Mucosa of gallbladder (tissue), 1 donor: ENCODE measurements at regions not wholly inside any gene's neighbourhood (a gene's known extent, or its start where the extent isn't known, plus 50 kb on each side); places are given as distances from the start of the nearest gene placed in this dataset.
"Not testable (repeated sequence)": the region's sequence is repeated elsewhere in the genome, so short reads cannot be mapped to it uniquely, and the experiment has no call there.

ENCODE experiments used
- DNase-seq: peaks from one replicate; pipeline ENCODE4 v3.0.0-alpha.2; 2020; ENCODE audit warnings: low spot score
- donor health status: DM: no; HTN: no; CAD: no.

- DNase-seq, result no peak
These were observed 1196.0 kb downstream of the GALC start for GRCh38 chr14:86797075-86797351.

DNA sequence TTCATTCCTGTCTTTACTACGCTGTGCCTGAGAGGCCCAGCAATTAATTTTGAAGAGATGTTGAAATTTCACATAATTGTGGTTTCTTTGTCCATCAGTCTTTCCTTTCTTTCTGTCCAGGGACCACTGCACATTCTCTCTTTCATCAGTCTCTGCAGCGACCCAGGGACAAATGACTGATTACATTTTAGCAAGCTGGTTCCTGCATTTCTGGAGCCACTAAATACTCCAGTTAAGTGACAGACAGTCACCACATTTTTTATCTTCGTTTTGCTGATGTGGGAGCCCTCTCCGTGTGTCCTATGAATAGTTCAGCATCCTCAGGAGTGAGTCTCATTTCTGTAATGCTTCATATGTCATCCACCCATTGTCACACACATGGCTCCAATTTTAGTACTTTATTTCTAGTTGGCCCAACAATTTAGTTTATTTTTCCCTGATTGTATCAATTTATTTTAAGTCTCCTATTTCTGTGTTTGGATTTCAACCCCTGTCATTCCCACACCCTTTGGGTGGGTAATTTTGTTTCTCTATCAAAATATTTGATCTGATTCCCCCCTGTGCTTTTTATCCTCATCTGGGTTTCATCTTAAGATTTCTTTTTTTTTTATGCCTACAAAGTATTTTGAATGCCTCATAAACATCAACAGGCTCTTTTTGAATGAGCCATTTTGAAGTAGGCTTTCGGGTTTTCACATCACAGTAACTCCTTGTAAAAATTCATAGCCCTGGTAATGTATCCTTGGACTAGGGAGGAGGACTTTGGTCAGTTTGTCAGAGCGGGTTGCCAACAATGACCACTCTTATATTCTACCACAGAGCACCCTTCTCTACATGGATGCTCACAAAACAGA lies 1196.5 kb downstream of the GALC start:
- DNase-seq, result no peak

- no peak for DNase-seq
These were observed 1198.3 kb downstream of the GALC start for GRCh38 chr14:86794689-86795088.

DNA sequence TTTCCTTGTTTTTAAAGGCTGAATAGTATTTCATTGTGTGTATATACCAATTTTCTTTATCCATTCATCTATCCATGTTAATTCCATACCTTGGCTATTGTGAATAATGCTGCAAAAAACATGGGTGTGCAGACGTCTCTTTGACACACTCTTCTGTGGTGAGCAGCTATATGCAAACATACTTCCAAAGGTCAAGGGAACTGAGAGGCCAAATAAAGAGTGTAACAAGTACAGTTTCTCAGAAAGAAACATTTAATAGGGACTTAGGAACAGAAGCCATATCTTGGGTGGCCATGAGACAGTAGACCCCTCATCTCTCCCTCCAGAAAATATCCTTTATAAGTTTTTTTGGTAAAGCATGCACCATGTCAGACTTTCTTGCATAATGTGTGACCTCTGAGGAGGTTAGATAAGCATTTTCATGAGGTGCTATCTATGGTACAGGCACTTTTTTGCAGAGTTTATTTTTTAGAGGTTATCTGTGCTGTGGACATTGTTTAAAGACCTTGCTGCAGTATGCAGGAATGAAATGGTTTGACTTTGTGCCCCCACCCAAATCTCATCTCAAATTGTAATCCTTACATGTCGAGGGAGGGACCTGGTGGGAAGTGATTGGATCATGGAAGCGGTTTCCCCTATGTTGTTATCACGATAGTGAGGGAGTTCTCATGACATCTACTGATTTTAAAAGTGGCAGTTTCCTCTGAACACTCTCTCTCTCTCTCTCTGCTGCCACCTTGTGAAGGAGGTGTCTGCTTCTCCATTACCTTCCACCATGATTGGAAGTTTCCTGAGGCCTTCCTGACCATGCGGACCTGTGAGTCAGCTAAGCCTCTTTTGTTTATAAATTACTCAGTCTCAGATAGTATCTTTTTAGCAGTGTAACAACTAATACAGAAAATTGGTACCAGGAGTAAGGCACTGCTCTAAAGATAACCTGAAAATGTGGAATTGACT lies 1202.3 kb downstream of the GALC start:
- DNase-seq, result no peak

DNA sequence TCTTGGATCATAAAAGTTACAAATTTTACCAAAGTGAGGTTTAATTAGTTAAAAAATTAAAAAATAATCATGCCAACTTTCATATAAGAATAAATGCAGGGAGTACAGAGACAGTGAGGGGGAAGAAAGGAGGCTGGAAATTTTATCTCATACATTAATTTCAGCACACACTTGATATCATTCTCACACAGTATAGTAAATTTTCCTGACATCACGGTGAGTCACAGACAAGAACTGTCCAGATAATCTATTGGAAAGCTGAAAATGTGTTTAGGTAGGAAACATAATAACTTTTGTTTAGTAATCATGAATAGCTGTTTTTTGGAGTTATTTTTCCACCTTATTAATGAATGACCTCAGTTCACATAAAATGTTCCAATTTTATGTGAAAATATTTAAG lies 1204.8 kb downstream of the GALC start:
- DNase-seq, result no peak

DNA sequence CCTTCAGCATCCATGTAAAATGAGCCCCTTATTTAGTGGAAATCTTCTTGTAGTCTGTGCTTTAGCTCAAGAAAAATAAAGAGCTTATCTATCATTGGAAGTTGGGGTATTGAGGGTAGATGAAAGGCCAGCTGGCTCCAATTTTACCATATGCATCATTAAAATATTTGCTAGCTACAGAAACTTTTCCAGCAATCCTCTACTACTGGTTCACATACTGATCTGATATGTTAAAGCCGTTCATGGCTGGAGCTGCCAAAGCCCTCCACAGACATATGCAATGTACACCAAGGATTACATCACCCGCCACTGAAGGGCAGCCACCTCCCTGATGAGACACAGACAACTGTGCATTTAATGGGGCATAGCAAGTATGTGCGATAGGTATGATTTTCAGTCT lies 1205.3 kb downstream of the GALC start:
- no peak for DNase-seq

GRCh38 chr14:86782092-86782580 lies 1210.8 kb downstream of the GALC start:
- no peak for DNase-seq

GRCh38 chr14:86780876-86781510 lies 1212.0 kb downstream of the GALC start:
- no peak for DNase-seq

DNA sequence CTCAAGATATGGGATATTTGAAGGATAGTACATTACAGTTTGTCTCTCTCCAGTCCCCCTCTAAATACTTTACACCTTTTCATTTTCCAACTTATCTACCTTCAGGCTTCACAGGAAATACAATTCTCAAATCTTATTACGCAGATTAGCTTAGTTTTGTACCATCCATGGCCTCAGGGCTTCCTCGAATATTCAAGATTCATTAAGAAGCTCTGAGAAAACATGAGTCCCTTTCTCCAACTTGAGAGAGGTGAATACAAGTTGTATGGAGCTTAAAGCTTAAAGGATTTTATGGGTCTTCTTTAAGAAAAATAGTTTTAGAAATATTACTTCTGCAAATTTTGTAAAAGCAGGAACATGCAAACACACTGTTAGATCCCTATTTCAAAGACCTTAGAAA lies 1212.5 kb downstream of the GALC start:
- DNase-seq, result no peak

DNA sequence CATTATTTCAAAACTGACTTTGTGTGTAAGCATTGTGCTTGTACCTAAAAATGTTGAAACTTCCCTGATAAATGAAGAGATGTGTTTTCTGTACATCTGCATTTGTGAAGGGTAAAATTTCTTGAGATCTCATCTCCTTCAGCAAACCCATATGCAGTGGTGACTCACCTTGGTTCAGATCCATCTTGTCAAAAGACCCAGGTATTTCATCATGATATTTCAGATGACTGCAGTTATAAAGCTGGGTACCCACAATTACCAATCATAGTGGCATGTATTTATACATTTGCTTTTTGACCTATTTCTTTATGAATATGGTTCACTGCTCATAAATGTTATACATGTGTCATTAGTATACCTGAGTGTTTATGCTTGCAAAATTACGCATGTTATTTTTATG lies 1213.6 kb downstream of the GALC start:
- DNase-seq, result no peak

DNA sequence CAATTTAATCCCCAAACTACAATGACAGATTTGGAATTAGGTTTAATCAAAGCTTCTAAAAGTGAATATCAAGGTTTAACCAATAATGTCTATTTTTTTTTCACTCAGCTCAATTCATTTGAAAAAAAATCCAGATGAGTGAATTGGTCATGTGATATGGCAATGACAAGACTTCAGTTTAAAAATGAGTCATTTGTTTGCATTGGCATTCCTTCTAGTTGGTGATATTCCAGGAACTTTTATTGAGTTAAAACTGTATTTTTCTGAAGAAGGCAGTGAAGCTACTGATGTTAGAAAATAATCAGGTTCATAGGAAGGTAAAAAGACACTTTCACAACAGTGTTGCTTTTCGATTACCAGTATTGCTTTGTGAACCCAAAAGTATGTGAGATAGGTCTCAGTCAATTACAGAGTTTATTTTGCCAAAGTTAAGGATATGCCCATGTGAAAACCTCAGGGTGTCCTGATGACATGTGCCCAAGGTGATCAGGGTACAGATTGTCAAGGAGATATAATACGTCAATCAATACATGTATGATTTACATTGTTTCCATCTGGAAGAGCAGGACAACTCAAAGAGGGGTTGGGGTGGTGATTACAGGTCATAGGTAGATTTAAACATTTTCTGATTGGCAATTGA lies 1214.9 kb downstream of the GALC start:
- no peak for DNase-seq

DNA sequence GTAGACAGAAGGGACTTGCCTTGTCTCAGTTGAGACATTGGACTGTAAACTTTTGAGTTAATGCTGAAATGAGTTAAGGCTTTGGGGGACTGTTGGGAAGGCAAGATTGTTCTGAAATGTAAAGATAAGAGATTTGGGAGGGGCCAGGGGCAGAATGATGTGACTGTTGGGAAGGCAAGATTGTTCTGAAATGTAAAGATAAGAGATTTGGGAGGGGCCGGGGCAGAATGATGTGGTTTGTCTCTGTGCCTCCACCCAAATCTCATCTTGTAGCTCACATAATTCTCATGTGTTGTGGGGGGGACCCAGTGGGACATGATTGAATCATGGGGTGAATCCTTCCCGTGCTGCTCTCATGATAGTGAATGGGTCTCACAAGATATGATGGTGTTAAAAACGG lies 1217.1 kb downstream of the GALC start:
- DNase-seq, result not testable (repeated sequence)

- no peak for DNase-seq
These were observed 1218.1 kb downstream of the GALC start for GRCh38 chr14:86774916-86775315.

DNA sequence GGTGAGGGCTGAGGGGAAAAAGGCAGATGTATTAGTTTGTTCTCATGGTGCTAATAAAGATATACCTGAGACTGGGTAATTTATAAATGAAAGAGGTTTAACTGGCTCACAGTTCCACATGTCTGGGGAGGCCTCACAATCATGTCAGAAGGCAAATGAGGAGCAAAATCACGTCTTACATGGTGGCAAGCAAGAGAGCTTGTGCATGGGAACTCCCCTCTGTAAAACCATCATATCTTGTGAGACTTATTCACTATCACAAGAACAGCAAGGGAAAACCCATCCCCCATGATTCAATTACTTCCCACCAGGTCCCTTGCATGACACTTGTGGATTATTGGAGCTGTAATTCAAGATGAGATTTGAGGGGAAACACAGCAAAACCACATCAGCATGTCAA lies 1220.9 kb downstream of the GALC start:
- DNase-seq, result no peak

GRCh38 chr14:86770186-86770585 lies 1222.8 kb downstream of the GALC start:
- no peak for DNase-seq

GRCh38 chr14:86766469-86766868 lies 1226.5 kb downstream of the GALC start:
- DNase-seq, result no peak

DNA sequence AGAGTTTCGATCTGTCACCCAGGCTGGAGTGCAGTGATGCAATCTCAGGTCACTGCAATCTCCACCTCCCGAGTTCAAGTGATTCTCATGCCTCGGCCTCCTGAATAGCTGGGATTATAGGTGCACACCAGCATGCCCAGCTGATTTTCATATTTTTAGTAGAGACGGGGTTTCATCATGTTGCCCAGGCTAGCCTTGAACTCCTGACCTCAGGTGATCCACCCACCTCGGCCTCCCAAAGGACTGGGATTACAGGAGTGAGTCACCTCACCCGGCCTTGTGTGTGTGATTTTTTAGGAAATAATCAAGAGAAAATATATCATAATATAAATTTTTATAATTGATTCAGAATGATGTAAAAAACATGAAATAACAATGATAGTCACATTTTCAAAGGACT lies 1231.4 kb downstream of the GALC start:
- no peak for DNase-seq

DNA sequence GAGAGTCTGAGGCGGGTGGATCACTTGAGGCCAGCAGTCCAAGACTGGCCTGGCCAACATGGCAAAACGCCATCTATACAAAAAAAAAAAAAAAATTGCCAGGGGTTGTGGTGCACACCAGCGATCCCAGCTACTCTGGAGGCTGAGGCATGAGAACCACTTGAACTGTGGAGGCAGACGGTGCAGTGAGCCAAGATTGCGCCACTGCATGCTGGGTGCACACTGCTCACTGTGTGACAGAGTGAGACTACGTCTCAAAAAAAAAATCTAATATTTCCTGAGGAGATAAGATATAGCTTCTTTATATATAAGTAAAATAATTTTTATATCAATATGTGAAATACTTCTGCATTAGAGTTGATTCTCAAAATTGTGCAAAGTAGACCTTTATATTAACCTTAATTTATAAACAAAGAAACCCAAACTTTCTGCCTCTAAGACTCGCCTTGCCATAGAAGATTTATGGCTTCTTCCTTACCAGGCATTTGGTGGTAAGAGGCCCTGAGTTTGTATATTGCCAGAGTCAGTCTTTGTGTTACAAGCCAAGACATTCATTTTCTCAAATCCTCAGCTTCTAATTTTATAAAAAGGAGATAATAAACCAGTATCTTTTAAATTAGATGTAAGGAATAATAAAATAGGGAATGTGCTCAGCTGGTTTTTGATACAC lies 1226.7 kb downstream of the FLRT2 start:
- DNase-seq, result no peak

DNA sequence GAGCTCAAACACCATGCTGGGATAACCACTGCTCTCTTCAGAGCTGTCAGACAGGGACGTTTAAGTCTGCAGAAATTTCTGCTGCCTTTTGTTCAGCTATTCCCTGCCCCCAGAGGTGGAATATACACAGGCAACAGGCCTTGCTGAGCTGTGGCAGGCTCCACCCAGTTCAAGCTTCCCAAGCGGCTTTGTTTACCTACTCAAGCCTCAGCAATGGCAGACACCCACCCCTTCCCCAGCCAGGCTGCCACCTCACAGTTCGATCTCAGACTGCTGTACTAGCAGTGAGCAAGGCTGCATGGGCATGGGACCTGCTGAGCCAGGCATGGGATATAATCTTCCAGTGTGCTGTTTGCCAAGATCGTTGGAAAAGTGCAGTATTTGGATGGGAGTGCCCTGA lies 1220.5 kb downstream of the FLRT2 start:
- not testable (repeated sequence) for DNase-seq

DNA sequence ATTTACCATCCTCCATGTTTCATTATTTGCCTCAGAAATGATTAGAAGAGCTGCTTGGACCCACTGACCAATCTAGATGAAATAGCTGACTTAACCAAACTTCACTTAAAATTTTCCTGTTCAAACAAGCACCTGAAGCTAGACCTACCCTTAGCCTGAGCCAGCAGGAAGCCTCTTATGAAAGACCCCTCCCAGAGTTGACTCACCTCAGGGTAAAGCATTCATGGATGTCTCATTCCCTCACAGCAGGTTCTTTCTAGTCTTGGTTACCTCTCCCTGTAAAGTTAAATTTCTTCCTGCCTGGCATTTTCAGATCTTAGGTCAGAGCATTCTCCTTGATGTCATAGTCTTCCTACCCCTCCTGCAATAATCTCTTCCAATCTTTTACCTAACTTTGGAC lies 1209.8 kb downstream of the FLRT2 start:
- no peak for DNase-seq

GRCh38 chr14:86731427-86731826 lies 1201.5 kb downstream of the FLRT2 start:
- not testable (repeated sequence) for DNase-seq
